BLaER1 treated with 17β-estradiol and CSF1 and Interleukin-3, amounts not matched to agents 10 nM and 100 nM (cell line): ENCODE measurements at regions not wholly inside any gene's neighbourhood (a gene's known extent, or its start where the extent isn't known, plus 50 kb on each side); places are given as distances from the start of the nearest gene placed in this dataset.

Experiments
- H3K27ac ChIP-seq, 11 experiments: shearing (Covaris generic); formaldehyde crosslinking; 2 replicates each; pipeline ENCODE4 v1.8.1; 2022
- H3K27me3 ChIP-seq, 11 experiments: shearing (Covaris generic); formaldehyde crosslinking; 2 replicates each; pipeline ENCODE4 v1.8.1; 2022
- H3K36me3 ChIP-seq, 11 experiments: shearing (Covaris generic); formaldehyde crosslinking; 2 replicates each; pipeline ENCODE4 v1.8.1; 2022
- H3K4me1 ChIP-seq, 10 experiments: shearing (Covaris generic); formaldehyde crosslinking; 2 replicates each; pipeline ENCODE4 v1.8.1; 2022
- H3K4me2 ChIP-seq, 11 experiments: shearing (Covaris generic); formaldehyde crosslinking; 2 replicates each; pipeline ENCODE4 v1.8.1; 2022
- H3K4me3 ChIP-seq, 10 experiments: shearing (Covaris generic); formaldehyde crosslinking; 2 replicates each; pipeline ENCODE4 v1.8.1; 2022
- H3K9ac ChIP-seq, 11 experiments: shearing (Covaris generic); formaldehyde crosslinking; 2 replicates each; pipeline ENCODE4 v1.8.1; 2022
- H3K9me3 ChIP-seq, 11 experiments: shearing (Covaris generic); formaldehyde crosslinking; replicated peaks in 1 of 11; 2 replicates each; pipeline ENCODE4 v1.8.1; 2022
- H4K20me1 ChIP-seq, 11 experiments: shearing (Covaris generic); formaldehyde crosslinking; 2 replicates each; pipeline ENCODE4 v1.8.1; 2022
- Cebpa-rat ChIP-seq, 11 experiments: shearing (Covaris generic); IDR thresholded peaks; 2 replicates each; pipeline ENCODE4 v1.8.1; 2022

DNA sequence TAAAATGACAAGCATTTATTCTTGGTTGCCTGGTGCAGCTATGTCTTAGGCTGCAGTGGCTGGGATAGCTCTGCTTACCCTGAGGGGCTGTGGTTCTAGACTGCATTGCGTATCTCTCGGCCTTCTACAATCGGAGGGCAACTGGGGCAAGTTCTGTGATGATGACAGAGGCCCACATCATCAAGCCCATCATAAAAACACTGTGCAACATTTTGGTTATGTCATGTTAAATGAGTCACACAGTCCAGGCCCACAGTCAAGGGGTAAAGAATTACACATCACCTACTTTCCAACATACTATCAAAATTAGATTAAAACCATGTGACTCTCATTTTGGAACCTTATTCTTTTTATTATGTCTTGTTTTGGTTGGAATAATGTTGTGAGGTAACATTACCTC lies 120.2 kb upstream of the GUCY1A1 start:
- Histone ChIP-seq H3K27me3 (no peaks in the 10 kb centered on the region), H3K4me3 (no peak overlapping the region), H4K20me1 (no peaks in the 10 kb centered on the region), H3K4me1 (peaks cover 0 to 7% (median 0%) of the 10 kb centered on the region in 10 experiments; a peak in 3 of 20 replicates), H3K27ac (no peak overlapping the region), H3K9me3 (no peaks in the 10 kb centered on the region), H3K4me2 (no peak overlapping the region), H3K36me3 (no peaks in the 10 kb centered on the region), H3K9ac (no peak overlapping the region)
- no peak for TF ChIP-seq Cebpa-rat (IDR thresholded peaks at IDR 0.05)

- no peaks in the 10 kb centered on the region for H4K20me1 ChIP-seq
- no peak overlapping the region for H3K27ac ChIP-seq
- H3K4me1 ChIP-seq = peaks cover 0 to 7% (median 0%) of the 10 kb centered on the region in 10 experiments; a peak in 3 of 20 replicates
- H3K9ac ChIP-seq = no peak overlapping the region
- no peaks in the 10 kb centered on the region for H3K36me3 ChIP-seq
- no peaks in the 10 kb centered on the region for H3K9me3 ChIP-seq
- H3K27me3 ChIP-seq = no peaks in the 10 kb centered on the region
- H3K4me3 ChIP-seq = no peak overlapping the region
- no peak for TF ChIP-seq Cebpa-rat (IDR thresholded peaks at IDR 0.05)
- no peak overlapping the region for H3K4me2 ChIP-seq
These were observed 121.2 kb upstream of the GUCY1A1 start for GRCh38 chr4:155545456-155545855.

DNA sequence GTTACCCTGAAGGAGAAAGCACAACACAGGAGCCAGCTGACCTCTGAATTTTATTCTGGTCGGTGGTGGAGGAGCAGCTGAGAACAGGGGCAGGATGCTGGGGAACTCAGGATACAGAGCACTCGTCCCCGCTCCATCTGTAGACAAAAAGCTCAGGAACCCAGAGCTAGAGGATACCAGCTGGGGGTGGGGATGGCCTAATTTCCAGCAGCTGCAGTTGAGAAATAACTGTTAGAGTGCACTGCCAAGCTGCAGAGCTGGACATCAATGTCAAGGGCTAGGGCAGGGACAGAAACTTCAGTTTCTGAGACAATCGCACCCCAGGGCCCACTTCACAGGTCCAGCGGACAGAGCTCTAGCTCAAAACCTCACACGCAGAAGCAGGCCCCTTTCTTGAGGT lies 122.1 kb upstream of the GUCY1A1 start:
- no peak for TF ChIP-seq Cebpa-rat (IDR thresholded peaks at IDR 0.05)
- H3K4me1 ChIP-seq = peaks cover 0 to 7% (median 0%) of the 10 kb centered on the region in 10 experiments; a peak in 3 of 20 replicates

GRCh38 chr4:155543126-155543765 lies 123.4 kb upstream of the GUCY1A1 start:
- H3K27ac ChIP-seq = no peak overlapping the region

More for the DNA sequence above, 122.1 kb upstream of the GUCY1A1 start:
- Histone ChIP-seq H3K9me3 (no peaks in the 10 kb centered on the region), H3K27me3 (no peaks in the 10 kb centered on the region), H3K27ac (no peak overlapping the region), H3K4me2 (no peak overlapping the region), H4K20me1 (no peaks in the 10 kb centered on the region), H3K36me3 (no peaks in the 10 kb centered on the region), H3K4me3 (no peak overlapping the region), H3K9ac (no peak overlapping the region)

GRCh38 chr4:155542415-155542814 lies 124.2 kb upstream of the GUCY1A1 start:
- H3K27me3 ChIP-seq = no peaks in the 10 kb centered on the region
- no peak overlapping the region for H3K4me2 ChIP-seq
- no peaks in the 10 kb centered on the region for H4K20me1 ChIP-seq
- H3K4me1 ChIP-seq = peaks cover 0 to 7% (median 0%) of the 10 kb centered on the region in 10 experiments; a peak in 3 of 20 replicates
- TF ChIP-seq Cebpa-rat (IDR thresholded peaks at IDR 0.05) = no peak
- no peak overlapping the region for H3K27ac ChIP-seq
- H3K9me3 ChIP-seq = no peaks in the 10 kb centered on the region
- H3K9ac ChIP-seq = no peak overlapping the region
- H3K4me3 ChIP-seq = no peak overlapping the region
- no peaks in the 10 kb centered on the region for H3K36me3 ChIP-seq

More at GRCh38 chr4:155543126-155543765, 123.4 kb upstream of the GUCY1A1 start:
- Histone ChIP-seq H3K9ac (no peak overlapping the region), H4K20me1 (no peaks in the 10 kb centered on the region), H3K4me1 (peaks cover 0 to 7% (median 0%) of the 10 kb centered on the region in 10 experiments; a peak in 3 of 20 replicates), H3K36me3 (no peaks in the 10 kb centered on the region), H3K4me2 (peak overlapping the region in 2 of 11 experiments; percentile 4 to 16; a peak in 1 of 22 replicates), H3K4me3 (no peak overlapping the region), H3K9me3 (no peaks in the 10 kb centered on the region), H3K27me3 (no peaks in the 10 kb centered on the region)
- no peak for TF ChIP-seq Cebpa-rat (IDR thresholded peaks at IDR 0.05)

- no peak overlapping the region for H3K4me3 ChIP-seq
- H3K36me3 ChIP-seq = no peaks in the 10 kb centered on the region
- no peaks in the 10 kb centered on the region for H4K20me1 ChIP-seq
- no peaks in the 10 kb centered on the region for H3K9me3 ChIP-seq
- H3K4me2 ChIP-seq = no peak overlapping the region
- no peak overlapping the region for H3K9ac ChIP-seq
- peaks cover 0 to 7% (median 0%) of the 10 kb centered on the region in 10 experiments; a peak in 3 of 20 replicates for H3K4me1 ChIP-seq
- H3K27me3 ChIP-seq = no peaks in the 10 kb centered on the region
- TF ChIP-seq Cebpa-rat (IDR thresholded peaks at IDR 0.05) = 0 out of 22 replicates have a peak, but pooled peaks of 1 of the 11 experiments have one; percentile 23
- no peak overlapping the region for H3K27ac ChIP-seq
These were observed 124.9 kb upstream of the GUCY1A1 start for GRCh38 chr4:155541716-155542115.

GRCh38 chr4:155540698-155541097 lies 126.0 kb upstream of the GUCY1A1 start:
- Histone ChIP-seq H3K36me3 (no peaks in the 10 kb centered on the region), H3K4me3 (no peak overlapping the region), H3K9me3 (no peaks in the 10 kb centered on the region), H3K9ac (no peak overlapping the region), H3K27ac (no peak overlapping the region), H4K20me1 (no peaks in the 10 kb centered on the region), H3K27me3 (no peaks in the 10 kb centered on the region), H3K4me1 (peaks cover 0 to 7% (median 0%) of the 10 kb centered on the region in 10 experiments; a peak in 3 of 20 replicates), H3K4me2 (no peak overlapping the region)
- TF ChIP-seq Cebpa-rat (IDR thresholded peaks at IDR 0.05) = no peak

DNA sequence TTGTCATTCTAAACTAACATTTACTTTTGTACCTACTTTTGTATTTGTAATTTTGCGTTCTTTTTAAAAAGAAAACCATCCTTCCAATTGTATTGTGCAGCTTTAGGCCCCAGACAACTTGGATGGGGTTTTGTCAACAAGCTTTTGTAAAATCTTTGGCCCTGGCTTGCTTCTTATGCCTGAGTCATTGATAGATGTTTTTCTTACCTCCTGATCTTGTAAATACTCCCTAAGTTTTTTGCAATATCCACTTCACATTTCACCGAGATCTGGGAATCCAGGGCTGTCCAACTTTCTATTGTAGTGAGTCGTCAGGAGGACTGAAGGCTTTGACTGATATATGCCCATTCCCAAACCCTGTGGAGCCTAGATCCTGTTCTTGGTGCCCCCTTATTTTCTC lies 126.9 kb upstream of the GUCY1A1 start:
- H3K36me3 ChIP-seq = no peaks in the 10 kb centered on the region
- H3K4me1 ChIP-seq = peaks cover 0 to 7% (median 0%) of the 10 kb centered on the region in 10 experiments; a peak in 3 of 20 replicates
- no peak overlapping the region for H3K27ac ChIP-seq
- TF ChIP-seq Cebpa-rat (IDR thresholded peaks at IDR 0.05) = no peak
- H3K4me3 ChIP-seq = no peak overlapping the region
- H3K9ac ChIP-seq = no peak overlapping the region
- no peak overlapping the region for H3K4me2 ChIP-seq
- H3K9me3 ChIP-seq = no peaks in the 10 kb centered on the region
- H3K27me3 ChIP-seq = no peaks in the 10 kb centered on the region
- H4K20me1 ChIP-seq = no peaks in the 10 kb centered on the region

DNA sequence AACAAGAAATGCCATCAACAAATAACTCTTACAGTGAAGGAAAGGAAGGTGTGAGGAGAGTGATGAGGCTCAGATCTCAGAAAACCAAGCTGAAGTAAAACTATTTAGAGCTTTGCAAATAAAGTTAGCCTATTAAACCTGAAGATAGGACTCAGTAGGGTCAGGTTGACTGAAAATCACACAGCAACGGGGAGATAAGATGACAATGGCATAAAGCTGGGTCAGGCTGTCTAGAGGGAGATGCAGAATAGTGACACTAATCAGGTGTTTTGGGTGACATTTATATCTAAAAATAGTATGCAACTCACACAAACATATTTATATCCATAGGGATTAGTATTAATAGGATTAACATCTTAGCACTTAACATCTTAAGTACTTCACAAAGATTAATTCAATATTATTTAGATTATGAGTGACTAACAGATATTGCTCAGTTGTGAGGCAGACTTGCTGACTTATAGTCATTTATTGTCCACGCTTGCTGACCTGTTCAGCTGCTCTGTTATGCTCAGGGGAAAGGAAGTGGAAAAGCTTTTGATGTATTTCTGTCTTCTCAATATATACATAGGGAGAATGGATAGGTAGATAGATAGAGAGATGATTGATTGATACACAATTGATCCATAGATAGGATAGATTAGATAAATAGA lies 130.7 kb upstream of the GUCY1A1 start:
- Histone ChIP-seq H3K27ac (no peak overlapping the region), H3K9me3 (no peaks in the 10 kb centered on the region), H3K4me2 (no peak overlapping the region), H3K4me1 (no peaks in the 10 kb centered on the region), H3K4me3 (no peak overlapping the region), H3K36me3 (no peaks in the 10 kb centered on the region), H4K20me1 (no peaks in the 10 kb centered on the region), H3K9ac (no peak overlapping the region), H3K27me3 (no peaks in the 10 kb centered on the region)
- no peak for TF ChIP-seq Cebpa-rat (IDR thresholded peaks at IDR 0.05)
